Kasumi-1 (cell line): ENCODE measurements at regions not wholly inside any gene's neighbourhood (a gene's known extent, or its start where the extent isn't known, plus 50 kb on each side); places are given as distances from the start of the nearest gene placed in this dataset.
A peak's percentile ranks its signal among the peaks of the same experiment; 100 is the strongest.

Experiments
- DNase-seq, 2 experiments: peaks; one replicate each; lab custom pipeline; 2025; lab: John Stamatoyannopoulos, UW

DNA sequence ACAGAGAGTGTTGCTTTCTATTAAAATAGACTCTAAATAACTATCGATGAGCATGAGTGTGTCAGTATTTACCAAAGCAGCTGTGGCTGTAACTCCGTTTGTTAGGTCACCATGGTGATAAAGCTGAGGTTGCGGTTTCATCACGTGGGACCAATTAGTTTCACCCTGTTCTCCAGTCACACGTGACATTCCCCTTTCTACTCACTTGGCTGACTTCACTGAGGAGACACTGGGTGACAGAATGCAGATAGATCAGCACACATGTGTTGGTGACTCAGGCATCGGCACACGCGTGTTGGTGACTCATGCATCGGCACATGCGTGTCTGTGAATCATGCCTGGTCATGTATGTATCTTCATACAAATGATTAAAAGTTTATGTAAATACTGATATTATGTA, 285.4 kb downstream of the THBS2 start:
- no peak for DNase-seq

DNA sequence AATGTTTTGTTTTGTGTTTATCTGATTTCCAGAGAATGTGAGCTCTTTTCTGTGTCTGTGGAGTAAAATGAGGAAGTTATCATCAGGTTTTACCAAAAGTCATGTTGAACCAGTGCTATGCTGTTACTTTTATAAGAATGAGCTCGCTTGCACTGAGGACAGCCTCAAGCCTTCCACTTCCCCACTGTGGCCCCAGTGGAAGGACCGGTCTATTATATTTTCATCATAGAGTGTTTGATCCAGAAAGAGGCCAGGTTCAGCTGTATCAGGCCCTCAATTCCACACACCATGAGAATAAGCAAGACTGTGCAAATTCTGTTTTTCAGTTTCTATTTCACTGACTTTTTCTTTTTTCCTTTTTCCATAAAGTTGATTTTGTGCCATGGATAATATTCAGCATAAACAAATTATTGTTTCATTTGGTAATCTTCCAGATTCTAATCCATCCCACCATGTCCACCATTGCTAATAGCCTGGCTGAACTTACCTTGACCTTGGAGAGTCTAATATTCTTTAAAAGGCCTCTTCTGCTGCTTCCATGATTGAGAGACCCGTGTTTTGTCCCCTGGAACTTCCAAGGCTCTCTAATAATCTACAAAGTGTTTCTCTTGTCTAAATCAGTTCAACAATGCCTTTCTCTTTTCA, 286.2 kb downstream of the THBS2 start:
- peak; percentile 8 to 35 for DNase-seq

DNA sequence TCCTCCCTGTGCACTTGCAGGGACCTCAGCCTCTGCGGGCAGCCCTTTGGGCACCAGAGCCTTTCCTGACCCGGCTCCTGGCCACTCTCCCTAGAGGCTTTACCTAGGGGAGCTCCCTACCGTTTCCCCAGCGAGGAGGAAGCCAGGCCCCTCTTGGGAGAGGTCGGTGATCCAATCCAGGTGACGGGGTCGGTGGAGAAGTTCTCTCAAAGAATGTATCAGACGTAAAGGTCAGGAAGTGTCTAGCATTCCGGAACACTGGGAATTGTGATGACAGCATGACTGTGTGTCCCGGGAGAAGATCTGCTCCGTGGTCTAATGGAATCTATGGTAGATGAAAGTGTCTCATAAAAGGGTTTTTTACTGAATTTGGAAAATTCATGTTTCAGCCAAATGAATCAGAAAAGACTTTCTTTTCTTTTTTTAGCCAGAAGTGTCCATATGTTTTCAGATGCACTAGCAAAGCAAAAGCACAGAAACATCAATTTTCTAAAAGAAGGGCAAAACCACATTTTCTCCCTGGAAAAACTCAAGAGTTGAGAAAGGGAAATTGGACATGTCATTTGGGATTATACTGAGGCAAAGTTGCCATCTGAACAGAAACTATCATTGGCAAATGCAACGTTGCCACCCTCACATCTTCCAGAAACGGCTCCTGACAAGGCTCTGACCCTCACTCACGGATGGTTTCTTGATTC, 289.4 kb downstream of the THBS2 start:
- DNase-seq = no peak

DNA sequence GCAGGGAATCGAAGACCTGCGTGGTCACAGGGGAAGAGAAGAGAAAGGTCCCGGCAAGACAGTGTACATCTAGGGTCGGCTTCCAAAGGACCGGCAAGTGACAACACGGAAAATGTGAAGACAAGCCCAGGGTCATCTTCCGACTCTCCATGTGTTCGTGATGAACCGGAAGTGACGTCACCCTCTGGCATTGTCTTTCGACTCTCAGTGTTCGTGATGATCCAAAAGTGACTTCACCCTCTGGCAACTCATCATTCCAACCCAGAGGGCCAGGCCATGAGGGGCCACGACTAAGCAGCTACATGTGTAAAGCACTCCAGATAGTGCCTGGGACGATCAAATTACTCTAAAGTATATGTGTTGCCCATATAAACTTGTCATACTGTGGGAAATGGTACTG, 290.8 kb downstream of the THBS2 start:
- no peak for DNase-seq

DNA sequence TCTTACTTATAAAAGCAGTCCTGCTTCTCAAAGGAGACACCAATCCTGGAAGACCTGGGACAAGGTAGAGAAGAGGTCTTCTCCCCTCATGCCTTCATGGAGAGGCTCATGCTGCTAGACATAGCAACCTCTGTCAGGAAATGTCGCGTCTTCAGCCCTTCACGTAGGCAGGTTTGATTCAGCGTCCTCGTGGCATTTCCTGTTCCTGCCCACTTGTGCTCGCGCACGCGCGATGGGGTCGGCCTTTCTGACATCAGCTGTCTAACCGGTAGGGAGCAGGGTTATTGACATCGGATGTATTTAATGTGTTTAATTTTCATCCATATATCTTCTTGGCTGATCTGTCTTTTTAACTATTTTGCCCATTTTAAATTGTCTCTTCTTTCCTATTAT, 292.4 kb downstream of the THBS2 start:
- DNase-seq = no peak

DNA sequence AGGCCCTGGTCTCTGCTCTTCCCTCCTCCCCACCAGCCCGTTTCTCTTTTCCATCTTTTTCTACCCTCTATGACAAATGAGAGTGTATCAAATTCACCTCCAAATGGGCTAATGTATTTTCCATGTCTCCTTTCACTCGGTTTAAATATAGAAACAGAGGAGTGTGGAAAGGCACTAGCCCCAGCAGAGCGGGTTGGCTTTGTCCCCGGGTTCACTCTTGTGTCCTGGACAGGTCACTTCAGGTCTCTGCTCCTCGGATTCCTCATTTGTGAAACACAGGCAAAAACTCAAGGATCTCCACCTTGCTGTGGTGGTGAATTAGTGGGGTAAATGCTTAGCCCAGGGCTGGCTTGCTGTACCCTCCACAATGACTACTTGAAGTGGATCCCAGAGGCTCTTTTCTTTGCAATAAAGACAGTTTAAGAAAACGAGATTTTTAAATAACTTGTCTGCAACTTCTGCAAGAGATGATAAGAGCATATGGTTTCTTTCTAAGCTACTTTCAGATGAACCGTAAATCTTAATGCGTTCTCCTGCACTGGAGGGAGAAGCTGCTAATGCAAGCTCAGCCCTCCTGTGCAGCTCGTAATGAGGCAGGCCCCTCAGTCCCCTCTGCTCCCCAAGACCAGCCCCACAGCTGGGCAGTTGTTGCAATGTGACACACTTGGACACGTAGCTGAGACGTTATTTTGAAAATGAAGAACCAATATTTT, 292.9 kb downstream of the THBS2 start:
- DNase-seq = no peak

DNA sequence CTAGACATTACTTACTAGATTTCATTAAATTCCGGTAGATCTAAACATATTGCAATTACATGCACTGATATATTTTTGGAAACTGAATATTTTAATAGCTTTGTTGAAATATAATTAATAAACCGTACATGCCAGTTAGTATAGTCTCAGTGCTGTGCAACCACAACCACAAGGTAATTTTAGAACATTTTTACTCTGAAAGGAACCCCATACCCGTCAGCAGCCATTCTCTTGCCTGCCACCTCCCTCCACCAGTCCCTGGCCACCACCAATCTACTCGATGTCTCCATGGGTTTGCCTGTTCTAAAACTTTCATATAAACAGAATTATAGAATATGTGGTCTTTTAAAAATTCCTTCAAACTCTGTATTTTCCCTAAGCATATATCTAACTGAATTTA, 293.9 kb downstream of the THBS2 start:
- no peak for DNase-seq

DNA sequence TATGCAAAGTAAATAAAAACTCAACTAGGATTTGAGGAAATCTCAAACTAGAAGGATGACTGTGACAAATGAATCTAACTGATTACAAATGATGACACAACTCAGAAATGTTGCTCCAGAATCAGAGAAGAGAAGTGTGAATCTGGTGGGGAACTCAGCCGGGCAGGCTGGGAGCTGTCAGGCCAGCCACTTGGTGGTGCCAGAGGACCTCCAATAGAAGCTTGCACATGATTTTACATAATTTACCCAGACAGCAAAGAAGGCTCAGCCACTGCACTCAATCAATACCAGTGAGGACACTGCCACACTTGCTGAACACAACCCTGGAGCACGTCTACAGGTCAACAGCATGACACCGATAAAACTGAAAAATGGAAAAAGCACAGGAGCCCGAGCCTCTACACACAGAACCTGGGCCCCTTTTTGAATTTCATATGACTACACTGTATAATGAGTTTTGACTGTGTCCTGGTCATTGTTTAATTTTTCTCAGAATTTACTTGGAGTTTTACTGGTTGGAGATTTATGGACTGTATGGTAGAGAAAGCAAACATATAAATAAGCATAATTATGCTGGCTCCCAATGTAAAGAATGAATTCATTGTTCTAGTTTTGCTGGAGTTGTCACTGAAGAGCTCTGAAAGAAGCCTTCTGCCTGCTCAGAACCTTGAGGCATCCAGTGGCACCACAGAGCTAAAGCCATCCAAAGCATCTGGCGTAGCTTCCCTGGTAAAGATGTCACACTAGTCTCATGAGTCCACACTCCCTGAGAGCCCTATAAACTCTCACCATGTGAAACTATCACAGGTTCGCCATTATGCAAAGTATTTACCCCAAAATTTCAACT, 296.5 kb downstream of the THBS2 start:
- peak; percentile 67 to 79 for DNase-seq

DNA sequence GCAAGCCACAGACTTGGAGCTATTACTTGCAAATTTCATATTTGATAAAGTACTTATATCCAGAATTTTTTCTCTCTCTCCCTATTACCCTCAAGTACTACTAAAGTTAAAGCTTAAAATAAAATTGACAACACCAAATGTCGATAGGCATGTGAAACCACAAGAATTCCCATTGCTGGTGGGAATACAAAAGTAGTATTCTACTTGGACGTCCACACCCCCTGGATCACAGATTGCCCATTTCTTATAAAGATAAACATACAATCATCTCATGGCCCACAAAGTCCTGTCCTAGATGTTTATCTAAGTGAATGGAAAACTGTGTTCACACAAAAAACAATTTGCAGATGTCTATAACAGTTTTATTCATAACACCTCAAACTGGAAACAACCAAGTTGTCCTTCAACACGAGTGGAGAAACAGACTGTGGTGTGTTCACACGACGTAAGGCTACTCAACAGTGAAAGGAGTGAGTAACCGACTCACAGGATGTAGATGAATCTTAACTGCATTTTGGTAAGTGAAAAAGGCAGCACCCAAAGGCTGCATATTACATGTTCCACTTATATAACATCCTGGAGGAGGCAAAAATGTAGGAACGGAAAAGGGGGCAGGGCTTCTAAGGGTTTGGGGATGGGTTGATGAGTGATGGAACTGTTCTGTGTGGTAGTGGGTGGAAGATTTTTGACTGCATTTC, 297.4 kb downstream of the THBS2 start:
- DNase-seq = no peak

DNA sequence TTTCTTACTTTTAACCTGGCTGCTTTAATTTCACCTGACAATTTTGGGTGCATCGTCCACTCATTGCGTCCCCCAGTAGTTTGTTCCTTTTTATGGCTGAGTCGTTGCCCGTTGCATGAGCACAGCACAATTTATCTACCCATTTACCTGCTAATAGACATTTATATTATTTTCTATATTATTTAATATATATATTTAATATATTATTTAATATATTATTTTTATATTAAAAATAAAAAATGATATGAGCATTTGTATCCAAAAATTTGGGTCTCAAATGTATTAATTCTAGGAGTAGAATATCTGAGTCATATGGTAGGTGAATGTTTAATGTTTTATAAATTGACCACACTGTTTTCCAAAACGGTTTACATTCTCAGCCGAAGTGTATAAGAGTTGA, 300.2 kb downstream of the THBS2 start:
- DNase-seq = no peak

DNA sequence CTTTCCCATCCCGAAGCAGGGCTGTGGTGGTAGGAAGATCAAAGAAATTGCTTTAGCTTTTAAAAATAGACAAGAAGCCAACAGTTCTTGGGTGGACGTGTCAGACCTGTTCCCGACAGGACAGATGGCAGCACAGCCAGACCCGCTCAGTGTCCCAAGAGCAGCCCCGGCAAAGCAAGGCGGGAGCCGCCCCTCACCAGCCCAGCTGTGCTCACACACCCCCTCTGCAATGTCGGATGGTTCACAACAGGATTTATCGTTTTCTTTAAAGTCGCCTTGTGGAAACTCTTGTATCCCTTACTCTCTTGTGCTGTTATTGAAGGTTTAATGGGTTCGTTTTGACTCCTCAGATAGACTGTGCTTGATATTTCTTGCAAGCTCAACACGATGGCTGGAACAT, 302.4 kb downstream of the THBS2 start:
- DNase-seq = no peak

DNA sequence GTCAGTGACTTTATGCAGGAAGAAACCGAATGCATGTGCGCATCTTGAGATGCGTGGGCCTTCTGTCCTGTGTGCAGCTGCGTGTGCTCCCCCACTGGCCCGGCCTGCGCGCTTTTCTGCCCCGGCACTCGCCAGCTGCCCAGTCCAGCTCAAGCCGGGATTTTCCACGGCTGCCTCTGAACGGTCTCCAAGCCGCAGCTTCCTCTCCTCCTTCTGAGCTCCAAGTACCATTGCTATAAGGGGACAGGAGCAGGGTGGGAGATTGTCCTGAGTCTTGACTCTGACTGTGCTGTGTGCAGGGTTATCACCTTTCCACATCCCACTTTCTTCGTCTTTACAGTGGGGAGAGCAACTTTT, 302.8 kb downstream of the THBS2 start:
- no peak for DNase-seq

DNA sequence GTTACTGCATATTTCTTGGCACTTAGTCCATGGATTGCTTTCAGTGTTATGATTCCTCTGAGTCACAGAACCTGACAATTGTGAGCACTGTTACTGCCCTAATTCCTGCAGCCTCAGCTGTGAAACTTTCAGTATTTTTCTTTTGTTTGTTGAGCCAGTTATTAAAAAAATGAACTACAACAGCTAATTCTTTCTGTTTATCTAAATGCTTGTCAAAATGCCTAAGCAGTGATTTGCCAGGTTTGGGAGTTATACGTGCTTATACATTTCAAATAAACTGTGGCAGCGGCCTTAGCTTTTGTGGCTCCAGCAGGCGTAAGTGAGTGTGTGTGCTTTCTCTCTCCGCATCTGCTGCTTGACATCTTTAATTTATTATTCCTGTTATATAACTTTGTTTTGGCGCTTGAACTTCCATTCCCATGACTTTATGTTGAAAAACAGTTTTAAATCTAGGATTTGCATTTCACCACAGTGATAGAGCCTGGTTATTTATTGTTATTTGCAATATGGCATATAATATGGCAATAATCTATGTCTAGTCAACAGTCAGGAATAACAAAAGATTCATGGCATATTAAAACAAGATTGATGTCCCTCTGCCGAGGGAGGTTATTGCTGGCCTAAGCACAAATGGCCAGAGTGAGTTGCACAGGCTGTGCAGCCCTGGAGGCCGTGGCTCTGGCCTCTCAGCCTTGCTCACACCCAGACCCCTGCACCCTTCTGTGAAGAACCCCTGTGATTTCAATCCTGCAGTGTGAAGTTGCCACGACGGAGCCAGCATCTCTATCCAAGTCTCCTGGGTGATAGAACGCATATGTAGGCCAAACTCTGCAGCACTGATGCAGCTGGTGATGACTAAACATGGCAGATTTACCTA, 303.4 kb downstream of the THBS2 start:
- DNase-seq = no peak

DNA sequence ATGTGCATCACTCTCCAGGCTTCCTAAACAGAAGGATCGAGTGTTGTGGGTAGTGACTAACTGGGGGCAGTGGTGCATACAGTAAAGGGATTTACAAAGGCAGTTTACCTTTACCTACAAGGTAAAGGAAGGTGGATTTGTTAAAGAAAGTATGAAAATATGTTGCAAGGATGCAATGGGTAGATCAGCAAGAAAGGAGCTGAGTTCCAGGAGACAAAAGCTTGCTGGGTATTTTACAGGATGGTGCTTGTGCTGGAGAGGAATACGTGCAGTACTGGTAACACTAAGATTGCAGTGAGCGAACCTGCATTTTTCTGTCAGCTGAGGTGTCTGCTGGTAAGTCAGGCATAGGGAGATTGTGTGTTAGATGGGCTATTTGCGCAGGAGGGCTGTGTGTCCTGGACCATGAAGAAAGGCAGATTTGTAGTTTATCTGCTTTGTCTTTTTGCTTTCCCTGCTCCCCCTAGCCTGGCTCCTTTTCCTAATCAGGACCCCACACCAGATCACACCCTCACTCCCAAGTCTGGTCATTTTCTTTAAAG, 304.6 kb downstream of the THBS2 start:
- no peak for DNase-seq

DNA sequence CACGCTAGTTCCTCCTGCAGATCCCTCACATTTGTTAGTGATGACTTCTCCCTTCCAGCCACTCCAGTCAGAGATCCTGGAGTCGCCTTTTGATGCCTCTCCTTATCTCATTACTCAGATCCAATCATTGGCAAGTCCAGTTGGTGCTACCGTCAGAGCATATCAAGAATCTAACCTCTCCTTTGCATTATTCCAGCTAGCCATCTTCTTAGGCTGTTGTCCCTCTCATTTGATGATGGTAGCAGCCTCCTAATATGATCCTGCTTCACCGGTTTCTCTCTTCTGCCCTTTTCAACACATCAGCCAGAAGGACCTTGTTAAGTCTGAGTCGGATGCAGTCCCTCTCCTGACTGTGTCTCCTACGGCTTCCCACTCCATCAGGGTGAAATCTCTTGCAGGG, 305.6 kb downstream of the THBS2 start:
- DNase-seq = no peak

DNA sequence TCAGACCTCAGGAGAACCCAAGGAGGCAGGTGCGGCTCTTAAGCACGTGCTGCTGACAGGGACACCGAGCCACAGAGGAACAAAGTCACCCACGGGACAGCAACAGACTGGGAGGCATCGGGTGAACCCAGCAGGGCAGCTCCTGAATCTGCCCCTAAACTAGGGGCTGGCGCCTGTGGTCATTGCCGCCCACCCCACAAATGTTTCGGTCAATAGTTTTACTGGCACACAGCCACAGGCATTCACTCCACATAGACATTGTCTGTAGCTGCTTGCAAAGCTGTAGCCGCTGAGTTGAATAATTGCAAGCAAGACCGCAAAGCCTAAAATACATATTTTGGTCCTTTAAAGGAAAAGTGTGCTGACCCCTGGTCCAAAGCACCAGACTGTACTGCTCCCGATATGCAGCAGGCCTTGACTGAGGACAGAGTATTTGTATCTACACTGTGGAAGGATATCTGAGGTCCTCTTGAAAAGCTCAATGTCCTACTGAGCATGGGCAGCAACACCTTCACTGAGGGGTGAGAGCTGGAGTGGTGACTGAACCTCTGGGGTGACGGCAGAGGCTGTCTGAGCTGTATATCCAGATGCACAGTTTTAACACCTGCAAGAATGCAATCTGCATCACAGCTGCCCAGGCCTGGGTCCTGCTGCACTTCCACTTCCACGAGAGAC, 310.3 kb downstream of the THBS2 start:
- DNase-seq = no peak

DNA sequence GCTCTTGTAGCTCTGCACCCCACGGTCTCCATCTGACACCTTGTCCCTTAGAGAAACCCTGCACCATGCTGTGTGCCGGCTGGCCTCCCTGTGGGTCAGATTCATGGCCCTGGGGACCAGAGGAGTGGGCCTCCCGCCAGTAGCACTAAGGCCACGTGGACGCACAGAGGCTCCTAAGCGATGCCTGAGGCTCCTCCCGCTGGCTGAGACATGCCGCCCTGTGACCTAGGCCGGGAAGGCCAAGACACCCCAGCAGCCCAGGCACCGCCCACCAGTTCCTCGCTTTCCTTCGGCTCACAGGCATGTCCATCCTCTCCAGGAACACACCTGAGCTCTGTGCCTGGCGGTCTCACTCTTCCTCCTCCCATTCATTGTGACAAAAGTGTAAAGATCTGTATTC, 311.0 kb downstream of the THBS2 start:
- no peak for DNase-seq

DNA sequence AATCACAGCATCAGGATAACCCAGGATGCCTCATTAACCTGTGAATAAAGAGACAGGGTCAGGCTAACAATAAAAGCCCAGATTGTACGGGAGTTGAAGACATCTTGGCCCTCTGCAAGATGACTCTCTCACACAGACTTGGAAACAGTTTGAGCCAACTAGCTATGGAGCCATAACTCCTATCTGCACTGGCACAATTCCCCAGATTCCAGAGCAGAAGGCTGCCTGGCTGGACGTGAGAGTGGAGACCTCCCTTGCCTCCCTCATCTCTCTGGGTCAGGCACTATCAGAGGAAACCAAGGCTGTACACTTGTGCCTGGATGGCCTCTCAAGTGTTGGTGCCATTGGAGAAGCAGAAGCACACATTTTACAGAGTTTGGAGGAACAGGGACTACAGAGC, 312.6 kb downstream of the THBS2 start:
- no peak for DNase-seq

DNA sequence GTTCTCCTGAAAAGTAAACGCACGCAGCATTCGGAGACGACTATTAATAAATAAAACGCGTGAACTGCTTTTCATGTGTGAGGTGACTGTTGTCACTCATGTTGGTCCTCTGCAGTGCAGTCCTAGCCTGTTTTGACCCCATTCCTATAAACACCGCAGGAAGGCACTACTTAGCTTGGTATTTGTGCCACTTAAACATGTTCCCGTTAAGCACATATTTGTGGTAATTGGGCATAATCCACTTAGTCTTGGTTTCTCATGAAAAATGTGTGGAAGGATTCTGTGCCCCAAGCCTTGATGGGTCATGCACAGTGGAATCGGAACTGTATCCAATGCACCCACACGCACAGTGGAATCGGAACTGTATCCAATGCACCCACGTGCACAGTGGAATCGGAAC, 313.9 kb downstream of the THBS2 start:
- DNase-seq = no peak

DNA sequence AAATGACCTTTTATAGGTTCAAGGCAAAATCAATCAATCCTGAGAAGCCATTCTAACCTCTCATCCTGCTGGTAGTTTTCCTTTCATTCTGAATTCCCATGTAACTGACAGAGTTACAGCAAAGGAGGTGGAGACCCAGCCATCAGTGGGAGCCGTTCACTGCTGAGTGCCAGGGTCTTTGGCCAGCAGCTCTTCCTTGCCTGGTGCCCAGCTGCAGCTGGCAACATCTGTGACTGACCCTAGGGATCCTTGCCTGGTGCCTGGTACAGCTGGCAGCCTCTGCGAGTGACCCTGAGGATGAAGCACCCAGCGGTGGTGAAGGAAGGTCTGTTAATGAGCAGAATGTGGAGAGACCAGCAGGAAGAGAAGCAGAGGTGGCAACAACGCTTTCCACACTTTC, 314.6 kb downstream of the THBS2 start:
- no peak for DNase-seq
